IPS DF 19.7 (cell line): ENCODE measurements at regions not wholly inside any gene's neighbourhood (a gene's known extent, or its start where the extent isn't known, plus 50 kb on each side); places are given as distances from the start of the nearest gene placed in this dataset.
"Not testable (repeated sequence)": the region's sequence is repeated elsewhere in the genome, so short reads cannot be mapped to it uniquely, and the experiment has no call there.

Source experiments
- DNase-seq: peaks from one replicate; pipeline ENCODE4 v3.0.0-alpha.2; 2013; ENCODE audit warnings: low read depth, low spot score

DNA sequence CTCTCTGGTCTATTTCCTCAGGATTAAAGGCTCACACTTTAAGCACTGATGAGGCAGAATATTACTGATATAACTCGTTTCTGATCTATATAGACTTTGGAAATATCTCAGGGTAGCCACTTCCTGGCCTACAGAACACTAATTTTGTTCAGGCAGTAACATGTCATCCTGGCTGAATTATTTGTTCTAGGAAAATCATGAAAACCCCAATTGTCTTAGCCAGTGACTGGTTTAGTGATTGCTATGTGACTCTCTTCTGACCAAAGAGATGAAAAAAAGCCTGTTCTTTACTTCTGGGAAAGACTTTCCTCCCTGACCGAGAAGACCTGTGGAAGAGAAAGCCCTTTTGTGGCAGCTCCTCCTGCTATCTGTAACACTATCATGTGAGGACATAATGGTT, 453.7 kb downstream of the SETD4 start:
- no peak for DNase-seq

DNA sequence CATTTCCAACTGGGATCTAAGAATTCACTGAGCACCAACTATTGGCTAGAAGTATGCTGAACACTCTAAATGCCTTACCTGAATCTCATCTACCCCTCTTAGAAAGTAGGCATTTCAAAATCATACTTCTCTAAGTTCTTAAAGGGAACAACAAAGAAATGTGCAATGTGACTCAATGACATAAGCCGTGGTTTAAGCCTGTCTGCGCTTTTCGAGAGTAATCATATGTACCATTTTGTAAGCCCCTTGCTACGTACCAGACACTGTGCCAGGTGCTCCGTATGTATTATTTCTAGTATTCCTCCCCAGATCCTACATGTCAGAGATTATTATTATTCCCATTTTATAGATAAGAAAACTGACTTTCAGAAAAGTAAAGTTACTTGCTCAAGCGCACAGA, 454.2 kb downstream of the SETD4 start:
- DNase-seq: no peak

DNA sequence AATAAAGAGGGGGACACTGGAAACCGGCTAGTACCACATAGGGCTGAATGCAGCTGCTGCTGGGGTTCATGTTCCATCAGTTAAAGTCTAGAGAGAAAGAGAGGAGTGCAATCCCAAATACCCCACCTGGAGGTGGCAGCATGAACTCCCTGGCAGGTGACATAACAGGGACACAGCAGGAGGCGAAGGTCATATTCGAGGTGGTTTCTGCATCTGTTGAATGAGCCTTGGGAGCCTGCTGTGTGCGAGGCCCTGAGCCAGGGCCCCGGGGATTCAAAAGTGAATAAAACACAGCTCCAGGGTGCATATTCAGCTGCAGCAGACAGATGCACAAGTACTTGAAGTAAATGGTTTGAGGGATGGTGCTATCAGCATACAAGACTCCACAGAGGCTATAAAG, 456.8 kb downstream of the SETD4 start:
- DNase-seq: peak; percentile 35

DNA sequence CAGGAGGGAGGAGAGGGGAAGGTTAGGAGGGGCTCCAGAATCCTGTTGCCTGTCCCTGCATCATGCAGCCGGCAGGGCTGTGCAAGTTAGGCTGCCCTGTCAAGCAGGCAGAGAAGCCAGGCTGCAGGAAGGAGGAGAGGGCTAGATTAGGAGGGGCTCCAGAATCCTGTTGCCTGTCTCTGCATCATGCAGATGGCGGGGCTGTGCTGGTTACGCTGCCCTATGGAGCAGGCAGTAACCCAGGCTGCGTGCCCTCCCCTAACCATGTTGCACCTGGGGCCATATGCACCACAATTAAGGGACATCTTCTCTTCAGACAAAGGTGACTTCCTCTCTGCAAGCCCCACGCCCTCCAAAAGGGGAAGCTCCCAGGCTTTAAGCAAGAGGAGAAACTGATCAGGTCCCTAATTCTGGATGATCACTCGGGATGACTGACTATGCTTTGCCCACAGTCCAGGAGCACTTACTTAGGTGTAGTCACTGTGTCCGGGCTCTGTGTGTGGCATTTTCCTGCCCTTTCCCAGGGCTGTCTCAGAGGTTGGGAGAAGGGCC, 457.4 kb downstream of the SETD4 start:
- DNase-seq: no peak

DNA sequence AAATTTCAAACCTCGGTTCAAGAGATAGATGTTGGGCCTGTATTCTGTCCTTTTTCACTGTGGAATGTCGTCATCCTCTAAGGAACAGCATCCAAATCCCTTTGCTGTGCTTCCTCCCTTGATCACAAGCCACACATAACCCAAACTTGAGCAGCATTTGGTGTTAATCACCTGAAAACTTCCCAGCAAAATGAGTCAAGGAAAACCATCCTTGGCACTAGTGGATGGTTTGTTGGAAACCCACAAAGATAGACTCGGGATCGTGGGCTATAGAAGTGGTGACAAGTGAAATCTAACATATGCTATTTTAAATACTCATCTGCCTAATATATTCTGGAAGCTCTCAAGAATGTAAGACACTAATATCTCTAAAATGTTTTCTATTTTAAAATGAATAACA, 459.1 kb downstream of the SETD4 start:
- no peak for DNase-seq

DNA sequence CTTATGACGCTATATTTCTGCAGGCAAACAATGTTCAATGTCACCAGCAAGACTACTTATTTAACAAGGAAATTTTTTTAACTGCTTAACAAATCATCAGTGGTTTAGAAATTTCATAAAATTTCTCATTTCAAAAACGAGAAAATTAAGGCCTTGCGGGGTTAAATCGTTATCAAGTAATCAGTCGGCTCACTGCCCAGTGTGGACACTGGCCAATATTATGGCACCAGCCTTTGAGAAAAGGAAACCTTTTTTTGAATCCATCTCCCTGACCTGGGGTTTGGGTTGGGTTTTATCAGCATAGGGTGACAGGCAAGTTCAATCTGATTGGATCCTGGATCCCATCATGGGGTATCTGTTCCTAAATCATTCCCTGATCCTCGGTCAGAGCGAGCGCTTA, 461.2 kb downstream of the SETD4 start:
- DNase-seq: no peak

DNA sequence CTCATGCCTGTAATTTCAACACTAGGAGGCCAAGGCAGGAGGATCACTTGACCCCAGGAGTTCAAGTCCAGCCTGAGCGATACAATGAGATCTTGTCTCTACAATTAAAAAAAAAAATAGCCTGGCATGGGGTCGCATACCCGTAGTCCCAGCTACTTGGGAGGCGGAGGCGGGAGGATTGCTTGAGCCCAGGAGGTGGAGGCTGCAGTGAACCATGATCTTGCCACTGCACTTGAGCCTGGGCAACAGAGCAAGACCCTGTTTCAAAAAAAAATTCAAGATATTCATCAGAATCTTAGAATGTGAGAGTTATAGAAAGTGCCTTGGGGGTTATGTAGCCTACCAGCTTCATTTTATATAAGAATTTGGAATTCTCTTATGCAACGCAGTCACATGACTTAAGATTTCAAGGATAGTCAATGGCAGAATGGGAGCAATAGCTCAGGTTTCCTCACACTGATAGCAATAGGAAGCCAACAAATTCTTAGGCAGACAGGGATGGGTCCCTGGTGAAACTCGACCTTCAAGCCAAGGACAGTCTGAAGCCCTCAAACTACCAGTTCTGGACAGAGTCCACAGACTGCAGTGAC, 462.5 kb downstream of the SETD4 start:
- DNase-seq: no peak

DNA sequence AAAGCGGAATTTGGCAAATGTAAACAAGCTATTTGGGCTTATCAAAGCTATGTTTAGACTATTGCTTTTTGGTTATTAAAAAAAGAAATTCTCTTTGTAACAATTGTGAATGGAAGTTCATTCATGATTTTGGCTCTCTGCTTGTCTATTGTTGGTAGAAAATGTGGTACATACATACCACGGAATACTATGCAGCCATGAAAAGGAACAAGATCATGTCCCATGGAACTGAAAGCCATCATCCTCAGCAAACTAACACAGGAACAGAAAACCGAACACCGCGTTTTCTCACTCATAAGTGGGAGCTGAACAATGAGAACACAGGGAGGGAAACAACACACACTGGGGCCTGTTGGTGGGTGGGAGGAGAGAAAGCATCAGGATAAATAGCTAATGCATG, 465.4 kb downstream of the SETD4 start:
- DNase-seq: no peak

DNA sequence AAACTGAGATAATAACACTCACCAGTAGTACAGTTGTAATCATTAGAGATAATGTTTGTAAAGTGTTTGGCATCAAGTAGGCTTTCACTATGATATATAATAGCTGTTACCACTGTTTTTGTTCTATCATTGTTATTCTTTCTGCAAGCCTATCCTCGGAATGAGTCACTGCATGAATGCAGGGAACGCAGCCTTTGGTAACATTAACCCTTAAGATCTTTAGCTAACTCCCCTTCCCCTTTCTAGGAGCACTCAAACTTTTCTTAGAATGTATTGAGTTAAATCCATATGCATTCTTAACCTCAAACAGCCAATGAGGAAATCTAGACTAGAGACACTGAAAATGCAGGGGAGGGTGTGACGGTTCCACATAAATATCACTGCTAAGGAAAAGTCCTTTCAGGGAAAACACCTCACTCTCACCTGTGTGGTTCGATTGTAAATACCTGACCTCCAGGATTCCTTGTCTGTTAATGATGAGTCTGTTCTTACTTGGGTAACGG, 467.3 kb downstream of the SETD4 start:
- DNase-seq: no peak

DNA sequence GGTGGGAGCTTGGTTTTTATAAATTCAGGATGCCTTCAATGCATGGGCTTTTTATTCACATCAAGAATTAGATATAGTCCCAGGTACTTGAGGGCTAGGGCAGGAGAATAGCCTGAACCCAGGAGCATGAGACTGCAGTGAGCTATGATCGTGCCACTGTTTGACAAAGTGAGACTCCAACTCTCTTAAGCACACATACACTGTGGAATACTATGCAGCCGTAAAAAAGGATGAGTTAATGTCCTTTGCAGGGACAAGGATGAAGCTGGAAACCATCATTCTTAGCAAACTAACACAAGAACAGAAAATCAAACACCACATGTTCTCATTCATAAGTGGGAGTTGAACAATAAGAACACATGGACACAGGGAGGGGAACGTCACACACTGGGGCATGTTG, 470.0 kb downstream of the SETD4 start:
- DNase-seq: not testable (repeated sequence)

DNA sequence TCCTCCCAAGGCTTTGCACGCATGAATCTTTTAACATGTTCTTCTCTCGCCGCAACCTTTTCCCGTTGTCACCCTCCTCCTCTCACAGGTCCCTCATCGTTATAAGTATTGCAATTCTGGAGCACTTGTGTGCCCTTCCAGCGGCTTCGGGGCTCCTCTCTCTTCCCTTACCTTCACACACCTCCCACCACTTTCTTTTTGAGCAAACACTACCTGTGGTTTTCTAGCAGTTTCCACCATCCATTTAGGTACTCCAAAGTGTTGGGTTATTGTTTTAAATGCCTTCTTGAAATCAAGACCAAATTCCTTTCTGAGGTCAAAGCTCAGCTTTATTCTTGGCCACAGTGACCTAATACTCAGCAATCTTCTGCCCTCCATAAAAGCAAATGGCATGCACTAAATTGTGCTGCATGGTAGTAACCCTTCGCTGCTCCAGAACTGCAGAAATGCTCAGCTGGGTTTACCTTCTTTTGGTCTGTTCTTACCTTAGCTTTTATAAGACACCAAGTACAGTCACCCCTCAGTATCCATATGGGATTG, 472.4 kb downstream of the SETD4 start:
- no peak for DNase-seq

DNA sequence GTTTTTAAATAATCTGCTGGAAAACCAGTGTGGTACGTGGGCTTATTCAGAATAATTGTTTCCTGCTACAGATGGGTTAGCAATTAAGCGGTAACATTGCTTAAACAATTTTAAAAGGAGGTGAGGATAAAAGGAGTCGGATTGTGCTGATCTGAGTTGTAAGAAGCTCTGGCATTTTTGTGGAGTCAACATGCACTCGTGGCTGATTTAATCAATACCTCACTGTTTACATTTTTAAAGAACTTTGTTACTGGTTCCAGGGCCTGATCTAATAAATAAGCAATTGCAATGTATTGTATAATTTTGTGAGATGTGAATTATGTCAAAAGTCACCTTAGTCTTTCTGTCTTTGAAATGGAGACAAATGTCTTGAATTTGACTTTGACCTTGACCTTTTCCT, 474.0 kb downstream of the SETD4 start:
- DNase-seq: no peak

DNA sequence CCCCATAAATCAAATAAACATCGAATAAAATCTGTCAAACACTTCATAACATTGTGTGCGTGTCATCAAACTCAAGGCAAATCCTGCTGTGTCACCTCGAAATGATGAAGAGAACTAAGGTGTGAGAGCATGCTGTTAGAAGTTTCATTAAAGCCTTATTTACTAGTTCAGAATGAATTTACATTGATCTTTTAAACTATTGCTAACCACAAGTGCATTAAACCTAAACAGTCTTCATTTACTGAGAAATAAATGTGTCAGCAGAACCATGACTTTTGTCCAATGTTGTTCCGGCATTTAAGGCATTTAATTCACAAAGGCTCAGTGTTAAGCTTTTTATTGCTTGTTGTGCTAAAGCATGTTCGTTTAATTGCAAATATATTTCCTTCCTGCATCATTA, 474.4 kb downstream of the SETD4 start:
- no peak for DNase-seq

DNA sequence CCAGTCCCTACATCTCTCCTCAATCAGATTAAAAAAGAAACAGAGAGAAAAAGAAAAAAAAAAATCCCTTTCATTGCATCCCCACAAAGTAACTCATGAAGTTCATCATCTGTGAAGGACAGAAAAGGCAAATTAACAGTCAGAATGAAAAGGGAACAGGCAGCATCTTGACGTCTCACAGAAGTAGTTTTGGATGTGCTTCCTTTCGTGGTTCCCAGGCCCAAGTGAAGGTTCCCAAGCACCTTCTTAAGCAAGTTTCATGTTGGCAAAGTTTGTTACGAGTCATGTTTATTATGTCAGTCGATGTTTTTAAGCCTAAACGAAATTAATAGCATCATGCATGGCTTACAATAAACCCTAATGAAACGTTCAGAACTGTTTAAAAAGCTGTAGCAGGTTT, 475.2 kb downstream of the SETD4 start:
- no peak for DNase-seq

DNA sequence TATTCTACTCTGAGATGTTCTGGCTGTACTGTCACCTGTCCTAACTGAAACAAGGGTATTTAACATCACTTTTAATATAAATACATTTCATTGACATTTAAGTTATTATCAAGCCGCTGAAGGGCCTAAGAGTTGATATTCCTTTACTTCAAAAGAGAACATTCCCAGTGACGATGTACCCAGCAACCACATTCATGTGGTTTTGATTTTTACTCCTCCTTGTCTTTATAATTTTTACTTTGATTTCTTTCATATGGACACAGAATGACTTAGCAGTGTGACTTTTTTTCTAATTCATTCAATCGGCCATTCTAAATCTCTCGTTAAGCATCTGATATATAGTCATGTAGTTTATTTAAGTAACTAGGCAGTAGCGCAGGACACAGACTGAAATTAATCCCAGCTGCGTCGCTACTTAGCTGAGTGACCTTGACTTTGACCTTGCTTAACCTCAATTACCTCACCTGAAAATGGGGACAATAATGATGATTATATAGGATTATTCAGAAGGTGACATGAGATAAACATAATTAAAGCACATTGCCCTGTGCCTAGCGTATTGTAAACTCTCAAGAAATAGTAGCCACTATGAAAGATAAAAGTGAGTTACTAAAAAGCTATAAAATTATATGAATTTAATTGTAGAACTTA, 476.6 kb downstream of the SETD4 start:
- no peak for DNase-seq

DNA sequence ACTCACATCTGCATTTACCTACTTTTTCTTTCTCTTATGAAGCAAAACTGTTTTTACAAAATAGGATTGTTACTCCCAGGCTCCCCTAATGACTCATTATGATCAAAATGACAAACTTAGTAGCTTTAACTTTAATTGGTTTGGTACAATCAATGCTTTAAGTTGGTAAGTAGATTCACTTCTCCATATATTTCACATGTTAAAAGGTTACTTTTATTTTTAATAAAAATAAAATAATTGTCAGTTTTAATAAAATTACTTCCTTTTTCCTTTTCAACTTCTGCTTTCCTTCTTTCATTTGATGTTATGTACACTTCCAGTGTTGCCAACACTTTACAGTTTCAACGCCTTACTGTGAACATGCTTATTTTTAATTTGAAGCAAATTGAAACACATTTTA, 477.6 kb downstream of the SETD4 start:
- no peak for DNase-seq

DNA sequence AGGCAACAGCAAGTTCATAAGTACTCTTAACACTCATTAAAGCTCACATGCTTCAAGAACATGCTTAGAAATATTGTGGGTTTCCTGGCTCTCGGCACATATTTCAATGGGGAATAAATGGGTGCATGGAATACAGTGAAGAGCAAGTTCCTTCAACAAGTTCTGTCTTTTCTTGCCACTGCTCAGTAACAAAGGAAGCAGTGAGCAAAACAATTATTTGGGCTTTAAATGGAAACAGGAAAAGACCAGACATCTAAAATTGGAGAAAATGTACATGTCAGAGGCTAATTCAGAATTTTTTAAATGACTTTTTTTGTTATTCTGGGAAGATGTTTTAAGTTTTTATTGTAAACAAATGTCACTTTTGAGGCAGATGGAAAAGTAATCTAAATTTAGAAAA, 478.7 kb downstream of the SETD4 start:
- no peak for DNase-seq

DNA sequence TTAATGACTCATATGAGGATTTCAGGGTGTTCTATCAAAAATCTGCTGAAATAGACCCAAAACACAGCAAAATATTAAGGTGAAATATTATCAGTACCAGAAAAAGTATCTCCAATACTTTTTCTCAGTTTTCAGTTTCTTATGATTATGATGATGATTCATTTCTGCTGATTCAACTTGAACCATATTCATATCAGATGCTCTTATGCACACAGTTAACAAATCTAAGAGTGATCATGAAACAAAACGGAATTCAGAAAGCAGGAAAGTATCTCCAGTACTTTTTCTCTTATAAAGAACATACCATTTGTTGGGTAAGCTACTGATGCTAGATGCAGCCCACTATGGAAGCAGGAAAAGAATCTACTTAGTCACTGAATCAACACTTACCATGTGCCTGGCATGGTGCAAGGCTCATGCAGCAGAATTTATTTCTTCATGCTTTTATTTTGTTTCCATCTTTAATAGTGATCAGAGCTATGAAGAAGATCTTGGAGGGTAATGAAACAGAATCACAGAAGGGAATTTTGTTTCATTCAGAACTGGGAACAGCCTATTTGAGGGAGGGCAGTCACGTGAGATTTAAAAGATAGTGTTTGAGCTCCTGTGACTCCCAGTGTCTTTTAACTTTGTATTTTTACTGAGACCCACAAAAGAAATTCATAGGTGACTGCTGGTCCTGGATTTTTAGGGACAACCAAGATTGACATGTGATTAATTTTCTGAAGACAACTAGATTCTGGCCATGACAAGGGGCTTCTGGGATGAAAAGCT, 480.6 kb downstream of the SETD4 start:
- DNase-seq: no peak

DNA sequence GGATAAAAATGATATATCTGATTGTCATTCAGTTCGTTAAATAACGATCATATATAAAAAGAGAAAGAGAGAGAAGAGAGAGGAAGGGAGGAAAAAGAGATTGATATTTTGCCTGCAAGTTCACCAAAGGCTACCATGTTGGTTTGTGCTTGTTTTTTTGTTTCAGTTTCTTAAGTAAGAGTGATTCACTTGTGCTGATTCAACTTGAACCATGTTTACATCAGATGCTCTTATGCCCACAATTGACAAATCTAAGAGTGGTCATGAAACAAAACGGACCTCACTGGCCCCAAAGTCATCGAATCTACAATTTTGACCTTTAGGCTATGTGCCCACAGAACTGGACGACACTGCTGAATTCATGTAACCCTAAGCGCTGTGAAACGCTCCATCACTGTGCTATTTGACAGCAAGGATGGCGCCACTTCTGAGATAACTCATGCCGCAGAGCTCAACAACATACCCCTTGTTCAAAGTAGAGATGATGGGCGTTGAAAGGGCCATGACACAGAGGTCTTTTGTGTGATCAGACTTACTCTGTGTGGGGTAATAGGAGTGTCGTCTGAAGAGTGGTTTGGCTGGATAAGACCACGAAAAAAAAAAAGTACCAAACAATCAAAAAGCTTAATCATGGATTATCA, 481.4 kb downstream of the SETD4 start:
- DNase-seq: no peak

DNA sequence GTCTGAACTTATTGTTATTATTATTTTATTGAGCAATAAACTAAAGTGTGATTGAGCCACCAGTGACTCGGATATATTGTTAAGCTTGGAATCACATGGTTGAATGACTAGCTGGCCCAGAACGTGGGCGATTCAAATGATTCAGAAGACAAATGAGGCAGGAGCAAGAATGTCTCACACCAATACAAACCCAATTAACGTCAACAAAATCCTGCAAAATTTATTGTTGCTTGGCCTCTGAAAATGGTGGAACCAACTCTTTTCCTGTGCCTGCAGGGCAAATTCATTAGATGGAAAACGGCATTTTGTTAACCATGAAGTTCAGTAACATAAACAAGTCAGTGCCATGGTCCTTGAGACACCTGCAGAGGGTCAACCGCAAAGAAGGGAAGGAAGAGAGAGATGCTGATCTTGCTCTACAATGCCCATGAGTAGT, 482.0 kb downstream of the SETD4 start:
- no peak for DNase-seq

DNA sequence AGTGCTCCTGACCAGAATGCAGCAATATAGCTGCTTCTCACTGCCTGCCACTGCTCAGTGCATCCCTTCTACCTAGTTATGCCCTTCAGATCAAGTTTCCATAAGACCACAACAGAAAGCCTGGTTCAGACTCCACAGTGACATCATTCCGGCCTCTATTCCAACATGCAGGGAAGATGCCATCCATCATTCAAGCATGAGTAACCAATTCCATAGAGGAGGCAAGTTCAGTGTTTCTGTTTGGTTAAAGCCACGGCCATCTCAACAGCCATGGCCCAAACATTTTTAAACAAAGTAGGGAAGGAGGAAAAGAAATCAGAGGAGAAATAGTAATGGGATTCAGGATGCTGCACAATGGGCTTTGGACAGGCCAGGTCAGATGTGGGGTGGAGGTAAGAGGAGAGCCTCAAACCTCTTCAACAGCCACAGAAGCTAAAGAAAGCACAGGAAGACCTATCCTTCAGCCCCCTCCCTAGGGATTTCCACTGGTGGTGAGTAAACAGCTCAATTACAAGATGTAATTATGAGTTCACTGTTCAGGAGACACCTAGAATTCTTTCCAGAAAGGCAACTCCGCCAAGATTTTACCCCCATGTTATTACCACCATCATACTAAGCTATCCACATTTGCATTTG, 484.9 kb downstream of the SETD4 start:
- no peak for DNase-seq
